ENCODE measurements at regions not wholly inside any gene's neighbourhood (a gene's known extent, or its start where the extent isn't known, plus 50 kb on each side); places are given as distances from the start of the nearest gene placed in this dataset.

GRCh38 chr2:175580652-175581051, 399.1 kb upstream of the ATP5MC3 start:
- no peak for TF ChIP-seq CTCF (IDR thresholded peaks at IDR 0.05; ENCODE audit: unreplicated experiment)
- H3K27me3 Mint-ChIP-seq (ENCODE audit: unreplicated experiment), result no peaks in the 10 kb centered on the region
- no peak for DNase-seq
- H3K27ac Mint-ChIP-seq (ENCODE audit: unreplicated experiment), result no peak overlapping the region
- no peaks in the 10 kb centered on the region for H3K36me3 Mint-ChIP-seq (ENCODE audit: insufficient read depth, unreplicated experiment)
- no peaks in the 10 kb centered on the region for H3K4me1 Mint-ChIP-seq (ENCODE audit: low read depth, unreplicated experiment)
- no TSS peak for BruUV-seq (replicated peaks)
- CTCF ChIA-PET, result no interaction called here
- peaks cover 2% of the 10 kb centered on the region for H3K9me3 Mint-ChIP-seq (ENCODE audit: low read depth, unreplicated experiment)
- no peak overlapping the region for H3K4me3 Mint-ChIP-seq (ENCODE audit: low read depth, unreplicated experiment)
- intact Hi-C loops (cut with micrococcal nuclease; ENCODE audit: unreplicated experiment), result no loop called here

GRCh38 chr2:175579646-175580045, 398.1 kb upstream of the ATP5MC3 start:
- H3K4me1 Mint-ChIP-seq (ENCODE audit: low read depth, unreplicated experiment), result no peaks in the 10 kb centered on the region
- H3K36me3 Mint-ChIP-seq (ENCODE audit: insufficient read depth, unreplicated experiment), result no peaks in the 10 kb centered on the region
- intact Hi-C loops (cut with micrococcal nuclease; ENCODE audit: unreplicated experiment), result loop anchor here (10.0 kb wide), 1 partner anchor 165 kb away; no protein-coding TSS in a partner anchor
- H3K27me3 Mint-ChIP-seq (ENCODE audit: unreplicated experiment), result no peaks in the 10 kb centered on the region
- CTCF ChIA-PET, result no interaction called here
- no peak overlapping the region for H3K27ac Mint-ChIP-seq (ENCODE audit: unreplicated experiment)
- H3K9me3 Mint-ChIP-seq (ENCODE audit: low read depth, unreplicated experiment), result peaks cover 2% of the 10 kb centered on the region
- H3K4me3 Mint-ChIP-seq (ENCODE audit: low read depth, unreplicated experiment), result no peak overlapping the region
- no peak for DNase-seq
- no peak for TF ChIP-seq CTCF (IDR thresholded peaks at IDR 0.05; ENCODE audit: unreplicated experiment)
- BruUV-seq (replicated peaks), result no TSS peak

DNA sequence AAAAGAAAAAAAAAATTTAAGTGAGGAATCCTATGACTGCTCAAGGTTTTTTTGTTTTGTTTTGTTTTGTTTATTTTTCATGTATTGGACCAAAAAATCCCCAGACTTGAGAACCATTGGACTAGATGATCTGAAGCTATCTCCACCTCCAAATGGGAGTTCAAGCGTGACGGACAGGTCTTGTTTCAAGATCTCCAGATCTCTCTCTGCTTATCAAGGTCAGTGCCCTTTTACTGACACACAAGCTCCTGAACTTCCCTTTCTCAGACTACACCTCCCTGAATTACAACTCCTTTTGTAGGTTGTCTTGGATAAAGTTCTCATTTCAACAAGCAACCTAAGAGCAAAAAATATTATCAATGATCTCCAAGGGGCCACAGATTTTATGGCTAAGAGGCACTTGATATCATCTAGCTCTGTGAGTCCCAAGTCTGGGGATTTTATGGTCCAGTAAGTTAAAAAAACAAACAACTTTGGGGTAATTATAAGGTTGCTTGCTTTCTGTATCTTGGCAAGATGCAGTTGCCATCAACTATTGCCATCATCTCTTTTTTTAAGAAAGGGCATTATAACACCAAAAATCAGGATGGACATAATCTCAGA, 396.0 kb upstream of the ATP5MC3 start:
- no peak overlapping the region for H3K27ac Mint-ChIP-seq (ENCODE audit: unreplicated experiment)
- no peaks in the 10 kb centered on the region for H3K27me3 Mint-ChIP-seq (ENCODE audit: unreplicated experiment)
- no peak for TF ChIP-seq CTCF (IDR thresholded peaks at IDR 0.05; ENCODE audit: unreplicated experiment)
- intact Hi-C loops (cut with micrococcal nuclease; ENCODE audit: unreplicated experiment), result loop anchor here (10.0 kb wide), 1 partner anchor 163 kb away; no protein-coding TSS in a partner anchor
- H3K36me3 Mint-ChIP-seq (ENCODE audit: insufficient read depth, unreplicated experiment), result no peaks in the 10 kb centered on the region
- peaks cover 2% of the 10 kb centered on the region for H3K9me3 Mint-ChIP-seq (ENCODE audit: low read depth, unreplicated experiment)
- DNase-seq, result no peak
- H3K4me3 Mint-ChIP-seq (ENCODE audit: low read depth, unreplicated experiment), result no peak overlapping the region
- BruUV-seq (replicated peaks), result no TSS peak
- no peaks in the 10 kb centered on the region for H3K4me1 Mint-ChIP-seq (ENCODE audit: low read depth, unreplicated experiment)
- CTCF ChIA-PET, result no interaction called here

GRCh38 chr2:175576875-175577274, 395.4 kb upstream of the ATP5MC3 start:
- Mint-ChIP-seq H3K27ac (ENCODE audit: unreplicated experiment) (no peak overlapping the region), H3K36me3 (ENCODE audit: insufficient read depth, unreplicated experiment) (no peaks in the 10 kb centered on the region), H3K4me1 (ENCODE audit: low read depth, unreplicated experiment) (no peaks in the 10 kb centered on the region), H3K4me3 (ENCODE audit: low read depth, unreplicated experiment) (no peak overlapping the region), H3K9me3 (ENCODE audit: low read depth, unreplicated experiment) (peaks cover 2% of the 10 kb centered on the region), H3K27me3 (ENCODE audit: unreplicated experiment) (no peaks in the 10 kb centered on the region)
- CTCF ChIA-PET, result no interaction called here
- DNase-seq, result no peak
- BruUV-seq (replicated peaks), result no TSS peak
- no peak for TF ChIP-seq CTCF (IDR thresholded peaks at IDR 0.05; ENCODE audit: unreplicated experiment)
- intact Hi-C loops (cut with micrococcal nuclease; ENCODE audit: unreplicated experiment), result loop anchor here (10.0 kb wide), 1 partner anchor 162 kb away; no protein-coding TSS in a partner anchor
